Stimulated activated CD4-positive, alpha-beta T cell treated with anti-CD3 and anti-CD28 coated beads, Interleukin-4, amount 100 ng/mL, for 1 hour (primary cell): ENCODE measurements at regions not wholly inside any gene's neighbourhood (a gene's known extent, or its start where the extent isn't known, plus 50 kb on each side); places are given as distances from the start of the nearest gene placed in this dataset.

Experiments used
- DNase-seq: peaks from one replicate; pipeline ENCODE4 v3.0.0-alpha.2; 2020

DNA sequence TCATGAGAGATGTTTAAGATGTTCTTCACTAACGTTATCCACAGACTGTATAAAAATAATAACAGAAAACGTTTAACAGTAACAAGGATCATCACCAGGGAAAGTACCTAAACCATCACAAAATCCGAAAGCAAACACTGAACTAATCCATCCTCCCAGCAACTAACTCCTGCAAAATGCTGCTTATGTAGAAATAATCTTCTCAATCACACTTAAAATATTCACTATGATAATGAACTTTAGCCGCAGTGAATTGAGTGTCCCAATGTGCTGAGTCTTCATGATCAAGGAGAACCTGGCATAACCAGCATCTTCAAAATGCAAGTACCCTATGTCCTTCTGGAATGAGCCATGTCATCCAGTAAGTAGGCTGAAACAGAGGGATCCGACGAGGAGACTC is 166.1 kb downstream of the LTN1 start:
- DNase-seq, result no peak

DNA sequence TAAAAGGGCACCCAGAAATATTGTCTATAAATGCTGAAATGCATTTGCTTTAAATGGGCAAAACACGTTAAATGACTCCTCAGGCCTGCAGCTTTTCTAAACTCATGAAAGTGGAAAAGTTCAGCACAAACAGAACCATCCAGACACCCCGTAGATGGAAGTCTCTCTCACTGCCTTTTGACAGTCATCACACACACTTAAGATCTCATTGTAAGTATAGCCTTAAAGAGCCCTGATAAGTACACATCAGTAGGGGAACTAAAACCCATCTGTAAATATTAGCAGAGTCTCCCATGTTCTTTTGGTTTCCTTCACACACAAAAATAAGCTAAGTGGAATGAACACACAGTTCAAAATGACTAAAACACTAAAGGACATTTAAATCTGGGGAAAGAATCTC is 166.7 kb downstream of the LTN1 start:
- no peak for DNase-seq

DNA sequence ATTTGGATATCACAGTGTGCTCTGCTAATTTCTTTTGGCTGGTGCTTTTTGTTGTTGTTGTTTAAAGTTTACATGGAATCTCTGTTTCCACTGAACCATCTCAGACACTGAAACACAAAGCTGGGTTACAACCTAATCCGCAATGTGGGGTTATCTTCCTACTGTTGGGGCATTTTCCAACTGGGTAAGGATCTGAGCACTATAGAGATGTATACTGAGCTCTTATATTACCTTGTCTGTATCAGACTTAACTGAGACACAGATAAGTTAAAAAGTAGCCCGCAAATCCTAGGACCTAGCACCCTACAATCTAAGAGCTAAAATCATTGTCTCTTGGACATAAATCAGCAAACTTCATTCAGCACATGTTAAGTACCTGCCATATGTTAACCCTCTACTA is 169.2 kb downstream of the LTN1 start:
- no peak for DNase-seq

DNA sequence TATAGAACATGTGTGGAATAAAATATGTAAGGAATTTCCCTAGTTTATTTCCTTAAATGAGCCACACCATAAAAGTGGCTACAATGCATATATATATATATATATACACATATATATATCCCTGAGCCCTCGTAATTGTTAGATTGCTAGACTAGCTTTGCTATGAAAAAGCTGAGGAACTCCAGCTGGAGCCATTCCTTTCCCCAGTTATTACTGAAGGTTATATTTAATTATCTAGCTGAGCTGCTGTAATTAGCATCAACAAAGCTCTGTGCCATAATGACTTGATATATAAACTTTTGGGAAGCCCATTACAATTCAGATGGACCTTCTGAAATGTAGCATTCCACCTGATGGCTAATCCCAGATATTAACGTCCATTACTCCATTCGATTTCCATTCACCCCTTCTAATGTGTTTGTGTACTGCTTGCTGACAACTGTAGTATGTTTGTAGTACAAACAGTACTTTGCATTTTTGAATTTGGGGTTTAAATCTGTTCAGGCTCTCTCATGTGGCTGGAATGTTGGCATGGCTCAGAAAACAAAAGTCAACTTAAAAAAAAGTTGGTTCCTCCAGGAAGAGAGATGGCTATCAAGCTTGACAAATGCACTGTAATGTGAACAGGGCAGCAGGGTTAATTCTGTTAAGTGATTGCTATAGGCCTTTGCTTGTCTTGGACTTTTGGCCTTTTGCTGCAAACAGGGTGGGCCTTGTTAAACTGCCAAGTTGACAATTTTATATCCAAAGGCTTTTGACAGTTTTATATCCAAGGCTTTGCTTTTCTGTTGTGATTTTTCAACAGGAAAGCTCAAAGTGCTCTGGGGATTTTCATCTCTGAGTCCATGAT is 170.0 kb downstream of the LTN1 start:
- no peak for DNase-seq

DNA sequence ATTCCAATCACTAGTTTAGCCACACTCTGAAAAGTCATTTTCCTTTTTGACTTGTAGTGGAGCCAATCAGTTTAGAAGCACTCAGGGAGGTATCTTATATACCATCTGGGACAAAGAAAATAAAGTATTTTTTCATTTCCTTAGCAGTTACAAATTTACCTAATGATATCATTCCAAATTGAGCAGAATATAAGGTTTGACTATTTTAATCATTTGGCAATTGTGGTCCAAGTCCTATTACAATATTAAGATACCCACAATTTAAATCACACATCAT is 170.6 kb downstream of the LTN1 start:
- DNase-seq, result no peak

DNA sequence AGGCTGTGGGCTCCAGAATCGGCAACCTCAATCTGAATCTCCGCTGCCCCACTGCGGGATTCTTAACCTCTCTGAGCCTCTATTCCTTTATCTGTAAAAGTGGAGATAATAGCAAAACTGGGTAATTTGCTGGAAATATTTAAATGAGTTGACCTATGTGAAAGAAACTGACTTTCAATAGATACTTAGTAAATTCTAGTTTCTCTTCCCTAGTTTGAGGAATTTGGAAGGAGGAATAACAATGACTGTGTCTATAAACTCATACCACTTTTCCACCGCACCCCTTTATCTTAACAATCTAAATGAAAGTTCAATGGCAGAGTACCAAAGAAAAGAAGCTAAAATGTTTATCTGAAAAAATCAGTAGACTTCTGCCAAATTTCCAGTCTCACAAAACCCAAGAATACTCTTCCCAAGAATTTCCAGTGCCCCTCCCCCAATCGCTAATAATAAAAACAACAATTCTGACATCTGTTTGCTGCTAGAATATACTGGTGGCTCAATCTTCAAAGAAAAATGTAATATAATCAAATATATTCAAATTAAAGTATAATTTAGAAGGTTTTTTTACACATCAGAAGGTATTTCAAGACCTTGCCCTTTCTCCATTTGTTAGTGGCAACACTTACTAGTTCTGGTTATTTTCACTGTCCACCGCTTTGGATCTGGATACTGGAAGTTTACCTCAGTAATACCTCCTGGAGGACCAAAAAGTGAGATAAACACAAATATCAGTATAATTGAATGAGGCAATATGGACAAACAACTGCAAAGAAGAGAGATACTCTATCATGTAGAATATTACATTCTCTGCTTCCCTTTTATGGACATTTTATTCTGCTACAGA is 171.2 kb downstream of the LTN1 start:
- no peak for DNase-seq

DNA sequence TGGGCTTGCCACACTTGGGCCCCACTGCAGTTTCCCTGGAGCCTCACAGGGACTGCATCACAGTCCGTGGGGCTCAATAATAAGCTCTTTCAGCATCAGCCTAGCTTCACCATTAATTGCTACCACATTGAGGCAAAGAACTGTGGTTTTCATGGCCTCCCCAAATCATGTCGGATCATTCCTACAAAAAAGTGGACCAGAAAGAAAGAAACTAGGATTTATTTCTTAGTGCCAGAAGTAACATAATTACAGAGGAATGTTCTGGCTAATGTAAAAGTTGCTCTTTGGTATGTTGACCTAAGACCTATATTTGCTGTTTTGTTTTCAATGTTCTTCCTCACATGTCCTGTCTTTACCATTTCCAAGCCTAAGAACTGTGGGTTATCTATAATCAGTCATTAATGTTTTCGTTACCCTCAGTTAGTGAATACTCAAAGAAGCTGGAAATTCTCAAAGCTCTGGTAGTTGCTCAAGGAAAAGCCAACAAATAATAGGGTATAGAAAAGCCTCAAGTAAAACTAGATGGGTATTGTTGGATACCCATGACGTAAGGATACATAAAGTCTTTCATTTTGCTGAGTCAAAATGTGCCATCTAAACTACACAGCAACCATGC is 173.9 kb downstream of the LTN1 start:
- no peak for DNase-seq

DNA sequence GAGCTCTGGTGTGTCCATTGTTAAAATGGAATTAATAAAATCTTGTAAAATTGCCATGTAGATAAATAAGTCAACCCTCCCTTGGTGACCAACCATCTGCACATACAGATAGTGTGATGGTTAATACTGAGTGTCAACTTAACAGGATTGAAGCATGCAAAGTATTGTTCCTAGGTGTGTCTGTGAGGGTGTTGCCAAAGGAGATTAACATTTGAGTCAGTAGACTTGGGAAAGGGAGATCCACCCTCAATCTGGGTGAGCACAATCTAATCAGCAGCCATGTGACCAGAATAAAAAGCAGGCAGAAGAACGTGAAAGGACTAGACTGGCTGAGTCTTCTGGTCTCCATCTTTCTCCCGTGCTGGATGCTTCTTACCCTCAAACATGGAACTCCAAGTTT is 174.8 kb downstream of the LTN1 start:
- DNase-seq, result no peak

DNA sequence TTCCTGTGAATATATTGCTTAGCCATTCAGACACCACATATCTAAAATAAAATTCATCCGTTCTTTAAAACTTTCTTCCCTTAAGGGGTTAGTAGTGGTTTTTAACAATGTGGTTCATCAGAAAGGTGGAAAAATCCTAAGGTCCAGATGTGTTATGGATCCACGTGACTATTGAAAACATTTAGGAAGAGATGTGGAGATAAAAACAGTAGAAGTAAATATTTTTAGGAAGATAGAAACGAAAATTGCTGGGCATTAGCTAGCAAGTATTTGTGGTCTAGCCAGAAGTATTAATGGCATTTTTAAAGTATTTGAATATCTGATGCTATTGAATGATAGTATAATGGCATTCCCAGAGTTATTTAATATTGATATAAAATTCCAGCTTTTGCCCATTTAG is 180.8 kb downstream of the LTN1 start:
- no peak for DNase-seq

DNA sequence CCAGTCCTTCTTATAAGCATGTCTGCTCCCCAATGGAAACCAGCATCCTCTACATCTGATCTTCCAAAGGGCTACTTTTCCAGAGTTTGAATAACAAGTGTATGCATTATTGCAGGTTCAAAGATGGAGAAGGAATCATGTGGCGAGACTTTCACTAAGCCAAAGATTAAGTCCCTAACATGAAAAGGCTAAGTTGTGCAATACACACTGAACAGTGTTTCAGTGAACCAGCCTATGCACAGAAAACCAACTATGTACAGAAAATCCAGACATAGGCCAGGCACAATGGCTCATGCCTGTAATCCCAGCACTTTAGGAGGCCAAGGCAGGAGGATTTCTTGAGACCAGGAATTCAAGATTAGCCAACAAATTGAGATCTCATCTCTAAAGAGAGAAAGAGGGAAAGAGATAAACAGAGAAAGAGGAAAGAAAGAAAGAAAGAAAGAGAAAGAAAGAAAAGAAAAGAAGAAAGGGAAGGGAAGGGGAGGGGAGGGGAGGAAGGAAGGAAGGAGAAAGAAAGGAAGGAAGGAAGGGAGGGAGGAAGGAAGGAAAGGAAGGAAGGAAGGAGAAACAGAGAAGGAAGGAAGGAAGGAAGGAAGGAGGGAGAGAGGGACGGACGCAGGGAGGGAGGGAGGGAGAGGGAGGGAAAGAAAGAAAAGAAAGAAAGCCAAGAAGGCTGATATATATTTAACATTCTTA is 181.7 kb downstream of the LTN1 start:
- no peak for DNase-seq

DNA sequence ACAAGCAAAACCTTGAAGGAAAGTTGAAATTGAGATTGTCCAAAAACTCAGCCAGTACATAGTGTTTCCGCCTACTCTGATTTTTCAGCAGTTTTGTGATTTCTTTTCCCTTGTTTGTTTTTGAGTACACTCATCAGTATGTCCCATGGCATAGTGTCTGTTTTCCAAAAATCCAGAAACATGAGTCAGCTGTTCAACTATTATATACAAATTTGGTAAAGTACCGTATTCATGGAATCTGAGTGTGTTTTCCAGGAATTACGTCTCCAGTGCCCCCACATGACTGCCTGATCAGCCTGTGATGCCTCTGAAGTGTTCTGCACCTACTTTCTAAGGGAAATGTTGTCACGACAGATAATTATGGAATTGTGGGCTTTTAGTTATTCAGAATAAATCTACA is 186.8 kb downstream of the LTN1 start:
- DNase-seq, result no peak

DNA sequence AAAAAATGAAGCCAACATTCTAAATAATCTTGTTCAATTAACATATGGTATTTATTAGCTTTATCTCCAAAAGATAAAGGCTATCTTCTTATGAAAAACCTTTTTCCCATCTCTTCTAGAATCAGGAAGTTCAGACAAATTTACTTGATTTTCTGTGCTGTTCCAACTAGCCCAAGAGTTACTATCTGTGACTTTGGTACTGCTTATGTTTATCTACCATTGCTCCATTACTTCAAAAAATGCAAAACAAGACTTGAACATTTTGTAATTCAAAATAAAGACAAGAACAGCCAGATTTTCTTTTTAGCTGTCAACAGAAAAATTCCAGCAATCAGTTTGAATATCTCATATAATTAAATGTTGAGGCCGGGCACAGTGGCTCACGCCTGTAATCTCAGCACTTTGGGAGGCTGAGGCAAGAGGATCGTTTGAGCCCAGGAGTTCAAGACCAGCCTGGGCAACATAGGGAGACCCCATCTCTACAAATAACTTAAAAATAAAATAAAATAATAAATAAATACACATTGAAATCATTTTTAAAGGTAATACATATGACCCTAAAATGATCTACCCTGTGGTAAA is 188.5 kb downstream of the LTN1 start:
- no peak for DNase-seq

DNA sequence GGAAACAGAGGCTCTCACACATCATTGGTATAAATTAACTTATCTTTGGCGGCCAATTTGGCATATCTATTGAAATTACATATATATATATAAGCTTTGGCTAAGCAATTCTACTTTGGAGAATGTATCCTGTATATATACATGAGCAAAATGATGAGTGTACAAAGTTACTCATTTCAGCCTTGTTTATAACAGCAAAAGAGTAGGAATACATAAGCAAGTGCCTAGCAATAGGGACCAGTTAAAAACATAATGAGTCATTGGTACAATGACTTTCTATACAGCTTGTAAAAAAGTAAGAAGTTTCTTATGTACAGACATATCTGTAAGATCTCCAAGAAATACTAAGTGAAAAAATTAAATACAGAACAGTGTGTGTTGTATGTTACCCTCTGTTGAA is 190.8 kb downstream of the LTN1 start:
- DNase-seq, result no peak

DNA sequence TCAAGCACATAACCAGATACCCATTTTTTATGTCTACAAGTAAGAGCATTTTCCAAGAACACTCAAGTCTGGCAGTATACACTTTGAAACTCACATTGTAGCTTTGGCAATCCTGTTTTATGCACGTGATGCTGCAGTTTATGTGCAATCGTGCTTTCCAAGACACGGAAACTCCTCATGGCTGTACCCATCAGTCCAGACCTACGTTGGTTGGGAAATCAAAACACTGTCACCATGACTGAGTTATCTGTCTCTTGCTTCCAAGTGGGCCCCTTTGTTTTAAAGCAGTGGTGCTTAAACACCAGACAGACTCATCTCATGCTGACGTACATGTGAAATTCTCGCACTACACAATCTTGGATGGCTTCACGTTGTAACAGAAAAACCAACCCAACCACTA is 192.8 kb downstream of the LTN1 start:
- no peak for DNase-seq

DNA sequence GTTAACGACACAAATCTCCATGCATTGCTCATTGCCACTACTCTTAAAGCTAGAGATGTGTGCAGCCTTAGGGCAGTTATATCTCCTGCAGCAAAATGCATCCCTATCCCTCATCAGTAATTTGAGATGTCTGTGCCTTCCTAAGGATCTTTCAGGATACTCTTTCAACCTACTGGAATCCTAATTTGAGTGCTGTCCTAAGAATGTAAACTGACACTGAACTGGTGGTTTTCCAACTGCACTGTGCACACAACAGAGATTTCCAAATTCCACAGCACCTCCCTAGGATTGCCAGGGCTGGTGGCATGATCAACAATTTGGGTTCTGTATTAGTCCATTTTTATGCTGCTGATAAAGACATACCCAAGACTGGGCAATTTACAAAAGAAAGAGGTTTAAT is 193.9 kb downstream of the LTN1 start:
- DNase-seq, result no peak

DNA sequence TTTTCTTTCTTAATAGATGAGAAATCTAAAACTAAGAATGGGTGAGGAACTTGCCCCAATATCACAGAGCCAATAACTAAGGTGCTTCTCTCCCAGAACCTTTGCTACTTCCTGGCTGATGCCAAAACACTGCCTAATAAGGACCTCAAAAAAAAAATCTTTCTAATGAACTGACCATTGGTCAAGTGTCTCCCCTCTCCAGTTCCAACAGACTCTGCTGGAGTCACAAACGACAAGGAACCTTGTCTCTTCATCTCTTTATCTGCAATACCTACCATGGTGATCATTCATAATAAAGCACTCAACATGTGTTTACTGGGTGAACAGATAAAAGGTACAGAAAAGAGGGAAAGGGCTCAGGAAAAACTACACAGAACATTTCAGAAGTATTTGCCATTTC is 197.4 kb downstream of the LTN1 start:
- DNase-seq, result no peak

DNA sequence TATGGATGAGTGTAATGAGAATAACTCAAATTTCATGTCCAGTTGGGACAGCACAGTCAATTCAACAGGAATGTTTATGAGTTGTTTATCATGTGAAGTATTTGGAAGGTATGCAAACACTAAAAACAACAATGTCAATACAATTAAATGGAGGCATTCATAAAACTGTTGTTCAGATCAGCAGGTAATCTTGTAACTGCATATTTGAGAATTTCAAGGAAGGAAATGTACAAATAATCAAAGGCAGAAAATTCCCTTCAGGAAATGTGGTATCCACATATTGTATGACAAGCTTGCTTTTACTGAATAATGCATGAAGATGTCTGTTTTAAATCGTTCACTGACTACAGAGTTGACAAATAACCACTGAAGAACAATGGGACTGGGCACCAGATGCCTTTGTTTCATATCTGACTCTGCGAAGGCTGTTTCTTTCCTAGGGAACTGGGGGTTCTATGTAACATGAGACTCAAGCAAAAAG is 198.3 kb downstream of the LTN1 start:
- no peak for DNase-seq

DNA sequence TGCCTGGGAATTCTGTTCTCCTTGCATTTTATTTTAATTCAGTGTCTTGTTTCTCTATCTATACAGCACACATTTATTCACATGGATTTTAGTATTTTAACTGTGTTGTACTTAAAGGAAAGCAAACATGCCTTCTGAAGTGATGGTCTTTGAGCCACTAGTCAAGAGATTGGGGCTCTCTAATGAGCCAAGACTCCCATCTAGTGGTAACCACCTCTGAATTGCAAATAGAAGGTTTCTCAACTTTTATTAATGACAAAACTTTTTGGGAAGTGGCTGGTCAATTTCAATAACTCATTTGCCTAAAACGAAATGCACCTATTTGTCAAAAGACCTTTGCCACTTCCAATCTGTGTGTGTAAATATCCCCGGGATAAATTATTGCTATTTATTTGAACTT is 199.6 kb downstream of the LTN1 start:
- no peak for DNase-seq

DNA sequence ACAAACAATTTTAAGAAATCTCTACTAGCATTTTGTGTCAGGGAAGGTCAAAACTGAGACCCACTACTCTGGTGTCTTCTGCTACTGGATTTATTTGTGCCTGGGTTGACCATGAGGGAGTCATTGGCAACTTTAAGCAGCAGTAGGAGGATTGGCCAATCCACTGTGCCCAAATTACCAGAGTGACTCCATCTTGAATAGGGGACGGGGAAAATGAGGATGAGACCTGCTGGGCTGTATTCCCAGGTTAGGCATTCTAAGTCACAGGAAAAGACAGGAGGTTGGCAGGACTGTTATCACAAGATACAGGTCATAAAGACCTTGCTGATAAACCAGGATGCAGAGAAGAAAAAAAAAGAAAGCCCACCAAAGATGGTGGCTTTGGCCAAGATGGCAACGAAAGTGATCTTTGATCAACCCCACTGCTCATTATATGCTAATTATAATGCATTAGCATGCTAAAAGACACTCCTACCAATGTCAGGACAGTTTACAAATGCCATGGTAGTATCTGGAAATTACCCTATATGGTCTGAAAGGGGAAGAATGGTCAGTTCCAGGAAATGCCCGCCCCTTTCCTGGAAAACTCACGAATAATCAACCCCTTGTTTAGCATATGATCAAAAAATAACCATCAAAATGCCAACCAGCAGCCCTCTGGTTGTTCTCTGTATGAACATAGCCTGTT is 200.9 kb downstream of the LTN1 start:
- no peak for DNase-seq

DNA sequence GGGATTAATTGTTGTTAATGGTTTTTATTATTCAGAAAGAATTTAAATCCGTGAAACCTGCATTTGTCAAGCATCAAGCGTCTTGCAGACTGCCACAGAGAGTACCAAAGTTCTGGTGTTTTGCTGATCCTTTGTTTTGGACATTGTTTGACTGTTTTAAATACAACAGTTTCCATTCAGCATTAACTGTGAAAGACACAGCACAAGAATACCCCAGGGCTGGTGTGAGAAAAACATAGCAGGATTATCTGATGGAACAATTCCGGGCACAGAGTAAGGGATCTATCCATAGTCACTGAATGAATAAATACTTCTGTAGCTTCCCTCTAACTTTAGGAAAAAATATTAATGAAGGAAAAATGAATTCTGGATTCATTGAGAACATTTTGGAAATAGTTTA is 202.3 kb downstream of the LTN1 start:
- DNase-seq, result no peak

DNA sequence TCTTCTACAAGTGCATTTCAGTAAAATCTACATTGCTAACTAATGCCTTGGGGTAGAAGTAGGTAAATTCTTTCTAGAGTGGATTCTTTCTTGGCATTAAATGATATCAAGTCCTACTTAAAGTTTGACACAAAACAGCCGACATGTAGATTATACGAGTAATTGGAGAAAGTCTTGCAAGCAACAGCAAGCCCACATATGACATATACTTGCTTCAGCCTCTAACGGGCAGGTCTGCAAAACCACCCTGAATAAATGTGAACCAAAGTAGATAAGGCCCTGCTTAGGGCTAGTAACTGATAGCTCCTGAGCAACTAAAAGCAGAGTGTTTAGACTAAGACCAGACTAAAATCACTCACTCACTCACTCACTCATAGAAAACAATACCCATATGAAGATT is 203.2 kb downstream of the LTN1 start:
- no peak for DNase-seq

DNA sequence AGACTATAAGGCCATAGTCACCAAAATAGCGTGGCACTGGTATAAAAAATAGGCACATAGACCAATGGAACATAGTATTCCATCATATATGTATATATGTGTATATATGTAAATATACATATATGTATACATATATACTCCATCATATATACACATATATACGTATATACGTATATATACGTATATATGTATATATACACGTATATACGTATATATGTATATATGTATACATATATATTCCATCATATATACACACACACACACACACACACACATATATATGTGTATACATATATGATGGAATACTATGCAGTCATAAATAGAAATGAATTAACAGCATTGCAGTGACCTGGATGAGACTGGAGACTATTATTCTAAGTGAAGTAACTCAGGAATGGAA is 204.6 kb downstream of the LTN1 start:
- DNase-seq, result no peak
